T-helper 1 cell (primary cell): ENCODE measurements at regions not wholly inside any gene's neighbourhood (a gene's known extent, or its start where the extent isn't known, plus 50 kb on each side); places are given as distances from the start of the nearest gene placed in this dataset.

ENCODE experiments used
- DNase-seq, 5 donors: peaks; one replicate each; pipeline ENCODE4 v3.0.0-alpha.2; 2012 to 2020

DNA sequence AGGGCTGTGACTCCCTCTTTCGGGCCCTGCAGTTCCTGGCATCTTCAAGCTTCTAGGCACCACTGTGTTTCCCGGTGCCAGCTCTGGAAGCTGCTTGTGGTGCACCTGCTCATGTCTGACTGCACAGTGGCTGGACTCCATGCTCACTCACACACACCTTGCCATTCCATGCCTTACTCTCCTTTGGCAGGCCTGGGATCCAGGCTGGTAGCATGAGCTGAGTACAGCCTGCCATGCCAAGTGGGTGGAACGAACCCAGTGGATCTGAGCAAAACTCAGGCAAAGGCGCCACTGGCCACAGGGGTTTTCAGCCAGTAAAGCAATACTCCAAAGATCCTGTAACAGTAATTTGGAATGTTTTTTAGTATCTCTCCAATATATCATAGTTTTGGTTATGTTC lies 902.7 kb upstream of the USP15 start:
- DNase-seq: no peak

DNA sequence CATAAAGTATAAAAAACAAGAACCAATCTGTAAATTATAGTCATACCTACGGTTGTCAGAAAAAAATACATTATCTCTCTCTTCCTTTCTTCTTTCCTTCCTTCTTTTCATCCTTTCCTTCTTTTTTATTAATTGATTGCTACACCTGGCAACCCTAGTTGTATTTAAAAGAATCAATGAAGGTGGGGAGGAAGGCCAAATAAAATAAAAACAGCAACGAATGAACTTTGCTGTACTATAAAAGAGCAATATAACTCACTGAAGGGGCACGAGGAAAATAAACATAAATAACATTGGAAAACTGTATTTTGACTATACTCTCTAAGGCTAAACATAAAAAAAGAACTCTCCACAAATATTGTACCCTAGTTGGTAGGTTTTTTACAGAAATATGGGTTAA lies 898.2 kb upstream of the USP15 start:
- no peak for DNase-seq

DNA sequence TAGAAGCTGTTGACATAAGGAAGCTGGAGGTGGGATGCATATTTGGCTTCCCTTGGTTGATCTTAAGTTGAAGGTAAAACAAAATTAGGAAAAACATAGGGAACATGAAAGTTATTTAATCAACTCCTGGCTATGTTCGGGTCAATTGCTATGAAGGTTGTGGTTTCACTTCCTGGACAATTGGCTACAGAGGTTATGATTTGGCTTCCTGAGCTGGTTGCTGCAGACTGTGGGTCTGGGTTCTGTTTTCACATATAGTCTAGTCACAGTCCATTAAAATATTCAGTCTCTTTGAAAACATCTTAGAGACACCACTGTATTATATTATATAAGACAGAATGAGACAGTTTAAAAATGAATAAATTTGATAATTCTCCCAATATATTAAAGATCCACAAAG lies 895.2 kb upstream of the USP15 start:
- no peak for DNase-seq

- DNase-seq: no peak
Observed at GRCh38 chr12:61367281-61367785, 892.9 kb upstream of the USP15 start.

DNA sequence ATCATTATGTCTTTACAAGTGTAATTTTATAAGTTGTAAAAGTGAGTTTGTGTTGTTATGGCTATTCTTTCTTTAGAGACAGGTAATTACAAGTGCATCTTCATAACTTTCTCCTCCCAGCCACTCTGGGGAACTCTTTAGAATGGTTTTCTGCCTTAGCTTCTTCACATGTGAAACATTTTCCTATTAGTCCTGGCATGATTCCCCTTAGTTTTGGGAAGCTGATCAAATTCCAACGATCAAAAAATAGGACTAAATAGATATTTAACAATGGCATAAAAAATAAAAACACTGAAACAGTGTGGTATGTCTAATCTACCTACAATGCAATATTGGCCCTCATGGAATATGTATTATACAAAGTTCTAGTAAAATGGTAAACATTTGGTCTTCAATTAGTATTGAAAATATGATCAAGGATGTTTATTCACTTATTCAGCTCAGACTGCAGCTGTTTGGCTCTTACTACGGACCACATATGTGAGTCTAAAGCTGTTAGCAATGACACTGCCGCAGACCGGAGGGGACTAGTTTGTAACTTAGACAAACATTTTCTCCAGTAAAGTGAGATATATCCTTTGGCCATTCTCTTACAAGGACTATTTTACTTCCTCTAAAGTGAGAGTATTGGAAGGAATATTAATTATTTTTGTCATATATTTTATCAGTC lies 890.8 kb upstream of the USP15 start:
- no peak for DNase-seq

DNA sequence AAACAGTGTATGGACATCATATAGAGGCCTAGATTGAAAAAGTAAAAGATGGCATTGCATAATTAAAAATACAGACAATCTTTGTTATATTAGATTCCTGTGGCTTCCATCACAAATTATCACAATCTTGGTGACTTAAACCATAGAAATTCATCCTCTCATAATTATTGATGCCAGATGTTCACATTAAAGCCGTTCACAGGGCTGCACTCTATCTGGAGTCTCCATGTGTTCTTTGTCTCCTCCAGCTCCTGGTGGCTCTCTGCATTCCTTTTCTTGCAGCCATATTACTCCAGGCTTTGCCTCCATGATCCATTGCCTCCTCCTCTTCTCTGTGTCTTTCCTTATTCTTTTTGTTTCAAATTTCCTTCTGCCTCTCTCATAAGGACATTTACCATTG lies 875.7 kb upstream of the USP15 start:
- no peak for DNase-seq

GRCh38 chr12:61385771-61386170 lies 874.4 kb upstream of the USP15 start:
- no peak for DNase-seq

DNA sequence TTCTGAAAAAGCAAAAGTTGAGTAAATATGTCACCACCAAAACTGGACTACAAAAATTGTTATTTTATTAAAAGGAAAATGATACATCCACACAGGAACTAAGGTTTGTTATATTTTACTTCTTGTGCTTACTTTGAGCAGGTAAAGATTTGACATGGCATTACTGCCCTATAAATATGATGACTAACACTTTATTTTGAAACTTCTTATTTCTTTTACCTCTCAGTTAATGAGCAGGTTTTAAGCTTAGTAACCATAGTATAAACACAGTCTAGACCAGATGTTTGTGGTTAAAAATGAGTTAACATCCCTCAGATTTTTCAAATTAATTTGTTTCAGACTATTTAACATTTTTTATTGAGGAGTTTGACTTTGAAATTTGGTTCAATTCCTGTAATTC lies 862.5 kb upstream of the USP15 start:
- no peak for DNase-seq

DNA sequence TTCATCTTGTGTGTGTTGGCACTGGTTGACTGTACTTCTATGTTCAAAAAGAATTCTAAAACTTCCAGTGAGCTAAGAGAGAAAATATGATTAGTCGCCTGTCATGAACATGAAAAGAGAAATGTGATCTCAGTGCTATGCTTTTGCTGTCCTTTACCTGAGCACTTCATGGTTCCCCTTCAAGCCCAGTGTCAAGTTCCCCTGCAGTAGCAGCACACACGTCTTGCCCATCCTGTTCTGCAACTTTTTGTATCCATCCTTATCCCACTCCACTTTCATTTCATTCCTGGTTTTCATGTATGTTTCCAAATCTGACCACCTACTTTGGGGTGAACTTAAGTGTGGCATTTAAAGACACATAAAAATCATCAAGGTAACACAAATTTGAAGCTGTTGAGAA lies 848.0 kb upstream of the USP15 start:
- DNase-seq: no peak

- DNase-seq: no peak
Observed at GRCh38 chr12:61414470-61414869, 845.7 kb upstream of the USP15 start.

- no peak for DNase-seq
Observed at GRCh38 chr12:61422786-61423185, 837.4 kb upstream of the USP15 start.

DNA sequence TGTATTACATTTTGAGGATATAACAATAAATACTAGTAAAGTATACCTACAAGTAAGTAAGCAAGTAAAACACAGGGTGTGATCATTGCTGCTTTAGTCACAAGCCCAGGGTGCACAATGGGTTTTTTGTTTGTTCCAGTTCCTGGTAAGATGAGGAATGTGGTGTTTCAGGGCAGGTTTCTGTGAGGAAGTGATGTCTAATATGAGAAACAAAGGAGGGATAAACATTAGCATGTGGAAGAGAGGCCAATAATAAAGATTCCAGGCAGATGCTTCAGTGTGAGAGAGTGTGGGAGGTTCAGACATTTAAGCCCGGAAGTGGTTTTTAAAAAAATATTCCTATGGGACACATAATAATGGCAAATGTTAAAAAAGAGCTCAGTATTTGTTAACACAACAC lies 808.1 kb upstream of the USP15 start:
- no peak for DNase-seq

GRCh38 chr12:61487728-61488127 lies 772.5 kb upstream of the USP15 start:
- DNase-seq: no peak

DNA sequence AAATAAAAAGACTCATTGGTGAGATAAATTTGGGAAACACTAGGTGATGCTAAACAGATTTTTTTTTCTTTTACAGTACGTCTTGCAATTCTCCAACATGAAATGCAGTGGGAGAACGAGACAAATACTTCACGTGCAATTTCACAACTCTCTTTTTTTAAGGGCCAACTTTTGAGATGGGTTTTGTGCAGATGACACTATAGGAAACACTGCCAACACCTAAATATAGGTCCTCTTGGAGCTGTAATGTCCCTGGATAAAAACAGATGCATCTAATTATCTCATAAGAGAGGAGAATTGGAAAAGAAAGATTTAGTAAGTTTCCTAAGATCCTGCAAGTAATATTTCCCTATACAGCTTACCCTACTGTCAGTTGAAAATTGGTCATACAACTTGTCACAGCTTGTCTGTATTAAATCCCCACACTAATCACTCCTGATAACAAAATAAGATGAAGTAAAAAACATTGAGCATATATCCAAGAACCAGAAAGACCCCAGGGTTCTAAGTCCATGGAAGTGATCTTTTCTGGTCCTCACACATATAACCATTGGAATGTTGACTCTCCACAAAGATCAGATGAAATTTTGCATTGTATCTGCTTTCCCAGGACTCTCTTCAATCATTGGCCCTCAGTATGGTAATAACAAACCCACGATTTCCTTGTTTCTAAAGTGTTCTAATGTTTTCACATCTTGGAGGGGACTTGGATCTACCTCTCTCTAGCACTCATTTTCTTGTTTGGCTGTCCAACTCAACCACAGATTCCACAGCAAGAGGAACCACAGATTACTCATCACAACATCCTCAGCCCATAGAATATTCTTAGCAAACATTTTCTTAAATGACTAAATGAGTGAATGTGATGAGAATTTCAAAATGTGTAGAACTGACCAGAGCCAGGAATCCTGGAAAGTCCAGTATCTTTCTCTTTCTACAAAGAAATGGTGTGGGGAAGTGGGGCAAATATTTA lies 769.4 kb upstream of the USP15 start:
- DNase-seq: no peak

DNA sequence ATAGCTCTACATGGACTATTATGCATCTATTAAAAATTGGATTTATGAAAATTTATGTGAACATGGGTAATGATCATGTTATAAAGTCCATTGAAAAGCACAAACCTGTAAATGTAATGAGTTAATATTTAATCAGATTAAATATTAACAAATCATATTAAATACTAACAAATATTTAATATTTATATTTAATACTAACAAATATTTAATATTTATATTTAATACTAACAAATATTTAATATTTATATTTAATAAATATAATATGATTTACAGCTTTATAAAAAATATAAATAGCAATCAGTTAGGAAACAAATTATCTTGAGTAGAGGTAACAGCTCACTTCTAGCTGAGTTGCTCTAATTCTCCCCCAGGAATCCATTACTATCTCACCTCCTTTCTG lies 758.0 kb upstream of the USP15 start:
- no peak for DNase-seq

DNA sequence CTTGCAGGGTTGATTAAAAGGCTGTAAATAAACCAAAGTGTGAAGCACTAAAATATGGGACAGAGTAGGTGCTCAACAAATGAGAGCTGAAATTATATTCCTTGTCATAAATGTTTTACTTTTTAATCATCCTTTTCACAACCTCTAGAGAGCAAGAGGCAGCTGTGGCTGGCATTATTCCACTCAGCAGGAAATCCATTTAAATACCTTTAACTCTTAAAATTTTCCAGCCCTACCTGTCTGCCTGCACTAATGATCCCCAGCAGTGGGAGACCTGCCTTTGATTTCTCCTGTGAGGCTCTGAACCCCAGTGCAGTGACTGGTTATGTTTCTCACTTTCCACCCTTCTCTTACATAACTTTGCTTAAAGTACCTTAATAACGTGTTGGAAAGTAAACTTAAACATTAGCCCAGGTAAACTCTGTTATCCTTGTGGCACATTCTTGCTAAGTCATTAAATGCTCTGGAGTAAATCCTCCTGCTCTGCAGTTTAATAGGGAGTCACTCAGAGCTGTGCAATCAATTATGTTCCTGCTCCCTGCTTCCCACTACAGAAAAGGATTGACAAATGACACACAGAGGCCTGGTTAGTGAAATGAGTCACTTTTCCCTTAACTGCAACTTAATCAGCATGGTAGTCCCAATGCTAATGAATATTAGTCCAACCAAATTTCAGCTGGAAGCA lies 755.7 kb upstream of the USP15 start:
- DNase-seq: no peak

DNA sequence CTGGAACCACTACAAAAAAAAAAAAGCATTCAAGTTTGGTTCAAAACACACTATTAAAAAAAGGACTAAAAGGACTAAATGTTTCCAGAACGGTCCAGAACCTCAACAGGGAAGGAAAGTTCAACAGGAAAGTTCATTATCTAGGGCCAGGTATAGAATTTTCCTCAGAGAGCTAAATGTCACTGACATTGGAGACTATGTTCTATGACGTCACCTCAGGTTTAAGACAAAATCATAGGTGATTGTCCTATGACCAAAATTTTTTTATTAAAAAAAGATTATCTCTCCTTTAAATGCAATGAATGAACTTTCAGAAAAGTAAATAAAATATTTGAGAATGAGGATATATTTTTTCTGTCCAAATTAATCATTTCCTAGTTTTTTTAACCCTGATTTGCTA lies 746.7 kb upstream of the USP15 start:
- no peak for DNase-seq

GRCh38 chr12:61514016-61514415 lies 746.2 kb upstream of the USP15 start:
- no peak for DNase-seq

- no peak for DNase-seq
Observed at GRCh38 chr12:61521258-61521657, 738.9 kb upstream of the USP15 start.

DNA sequence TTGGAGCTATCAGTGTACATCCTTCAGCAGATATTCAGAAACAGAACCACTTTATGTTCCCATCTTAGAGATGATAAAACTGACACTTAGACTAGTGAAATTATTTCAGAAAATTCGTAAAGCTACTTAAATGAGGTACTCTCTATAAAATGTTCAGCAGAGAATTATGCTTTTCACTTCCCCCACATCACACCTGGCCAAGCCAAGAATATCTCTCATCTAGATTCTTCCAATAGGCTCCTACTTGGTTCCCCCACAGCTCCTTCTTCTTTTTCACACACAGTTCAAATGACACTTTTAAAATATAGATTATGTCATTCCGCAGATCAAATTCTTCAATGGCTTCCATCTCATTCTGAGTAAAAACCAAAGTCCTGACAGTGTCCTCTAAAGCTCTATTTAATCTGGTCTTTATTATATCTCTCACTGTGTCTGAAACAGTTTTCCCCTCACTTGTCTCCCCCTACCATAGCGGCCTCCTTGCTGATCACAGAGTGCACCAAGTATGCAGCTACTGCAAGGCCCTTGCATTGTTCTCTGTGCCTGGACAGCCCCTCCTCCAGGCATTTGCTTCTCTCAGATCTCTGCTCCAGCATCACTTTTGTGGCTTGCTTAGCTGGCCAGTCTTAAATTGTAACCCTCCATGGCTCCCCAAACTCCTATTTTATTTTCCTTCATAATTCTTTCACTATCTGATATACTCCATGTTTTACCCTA lies 736.8 kb upstream of the USP15 start:
- DNase-seq: no peak

DNA sequence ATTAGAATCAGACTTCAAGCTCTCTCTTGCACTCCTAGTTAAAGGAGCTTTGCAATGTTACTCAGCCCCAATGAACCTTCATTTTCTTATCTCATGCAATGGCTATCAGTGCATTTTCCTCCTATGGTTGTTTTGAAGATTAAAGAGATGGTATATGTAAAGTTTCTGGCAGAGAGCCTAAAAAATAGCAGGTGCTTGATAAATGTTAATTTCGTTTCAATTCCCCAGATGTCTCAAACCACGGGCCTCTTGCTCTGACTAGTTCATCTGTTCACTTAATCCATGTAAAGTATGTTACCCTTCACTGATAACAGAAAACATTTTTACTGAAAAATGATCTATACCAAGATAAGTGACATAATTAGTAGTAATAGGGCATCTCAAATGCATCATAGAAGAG lies 735.4 kb upstream of the USP15 start:
- DNase-seq: no peak

DNA sequence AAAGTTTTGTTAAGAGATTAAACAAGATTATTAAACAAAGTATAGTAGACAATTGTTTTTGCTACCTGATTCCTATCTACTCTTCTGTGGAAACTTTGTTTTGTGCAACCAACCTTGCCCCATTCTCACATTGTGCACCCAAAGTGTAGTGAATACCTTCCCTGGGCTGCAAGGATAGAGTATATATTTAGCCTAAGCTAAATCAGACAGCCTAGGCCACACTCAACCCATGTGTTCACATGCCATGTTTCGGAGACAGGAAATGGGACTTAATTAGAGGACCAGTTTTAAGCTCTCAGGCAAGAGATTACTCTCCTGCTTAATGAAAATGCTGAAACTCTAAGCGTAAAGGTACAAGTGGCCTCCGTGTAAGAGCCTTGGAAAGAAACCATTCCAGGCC lies 734.9 kb upstream of the USP15 start:
- no peak for DNase-seq

GRCh38 chr12:61530456-61530855 lies 729.7 kb upstream of the USP15 start:
- DNase-seq: no peak
